Fibroblast of lung (primary cell): ENCODE measurements at regions not wholly inside any gene's neighbourhood (a gene's known extent, or its start where the extent isn't known, plus 50 kb on each side); places are given as distances from the start of the nearest gene placed in this dataset.

Experiments used
- CTCF ChIP-seq, 2 donors: IDR thresholded peaks in 1 of 2; conservative IDR thresholded peaks in 1 of 2; 1 replicate in 1 of 2; 2 replicates in 1 of 2; pipeline ENCODE4 v1.5.1; 2011 to 2012; ENCODE audit warnings: low read length in 2 of 2, control low read depth in 1 of 2, inconsistent platforms in 1 of 2, low read depth in 1 of 2, mild to moderate bottlenecking in 1 of 2
- EZH2 ChIP-seq: IDR thresholded peaks from 2 replicates; pipeline ENCODE4 v1.5.1; 2012; ENCODE audit warnings: low read length, control low read depth, mild to moderate bottlenecking; ENCODE audit errors: missing control alignments

GRCh38 chr14:101045511-101045910 is 142.0 kb upstream of the RTL1 start:
- no peak for TF ChIP-seq CTCF (conservative IDR thresholded peaks at IDR 0.05 in 1 of 2, IDR thresholded peaks at IDR 0.05 in 1 of 2; ENCODE audit: low read depth in 1 of 2, low read length in 2 of 2)
- no peak for TF ChIP-seq EZH2
